Skeletal muscle tissue (tissue), 3 donors: ENCODE measurements at regions not wholly inside any gene's neighbourhood (a gene's known extent, or its start where the extent isn't known, plus 50 kb on each side); places are given as distances from the start of the nearest gene placed in this dataset.

ENCODE experiments used
- H3K27ac ChIP-seq: one replicate; pipeline ENCODE4 v1.7.0; 2013; ENCODE audit warnings: mild to moderate bottlenecking, low read depth, low read length, inconsistent platforms
- H3K27me3 ChIP-seq, 3 donors: one replicate each; pipeline ENCODE4 v1.7.0; 2013; ENCODE audit warnings: low read length in 3 of 3; ENCODE audit not compliant: control insufficient read depth in 3 of 3, insufficient read depth in 3 of 3
- H3K36me3 ChIP-seq, 3 donors: one replicate each; pipeline ENCODE4 v1.7.0; 2013; ENCODE audit warnings: low read length in 3 of 3; ENCODE audit not compliant: control insufficient read depth in 3 of 3, insufficient read depth in 3 of 3
- H3K4me1 ChIP-seq, 3 donors: one replicate each; pipeline ENCODE4 v1.7.0; 2013; ENCODE audit warnings: low read length in 3 of 3, mild to moderate bottlenecking in 3 of 3; ENCODE audit not compliant: control insufficient read depth in 3 of 3, insufficient read depth in 3 of 3
- H3K4me3 ChIP-seq, 3 donors: one replicate each; pipeline ENCODE4 v1.7.0; 2013; ENCODE audit warnings: low read length in 3 of 3
- H3K9ac ChIP-seq, 3 donors: one replicate each; pipeline ENCODE4 v1.7.0; 2013; ENCODE audit warnings: low read length in 3 of 3, mild to moderate bottlenecking in 3 of 3, moderate library complexity in 2 of 3, low read depth in 1 of 3
- H3K9me3 ChIP-seq, 3 donors: one replicate each; pipeline ENCODE4 v1.7.0; 2013; ENCODE audit warnings: low read length in 3 of 3; ENCODE audit not compliant: control insufficient read depth in 3 of 3
- donor health status: Osteomylitis.

GRCh38 chr2:82599021-82599420 is 1860.1 kb downstream of the SUCLG1 start:
- H3K4me3 ChIP-seq: no peak overlapping the region
- no peak overlapping the region for H3K27ac ChIP-seq
- H3K9me3 ChIP-seq: no peaks in the 10 kb centered on the region
- H3K9ac ChIP-seq: no peak overlapping the region
- H3K27me3 ChIP-seq: no peaks in the 10 kb centered on the region
- H3K36me3 ChIP-seq: no peaks in the 10 kb centered on the region
- H3K4me1 ChIP-seq: no peaks in the 10 kb centered on the region

- Histone ChIP-seq H3K9me3 (no peaks in the 10 kb centered on the region), H3K4me3 (no peak overlapping the region), H3K4me1 (no peaks in the 10 kb centered on the region), H3K36me3 (no peaks in the 10 kb centered on the region), H3K27me3 (no peaks in the 10 kb centered on the region), H3K9ac (no peak overlapping the region), H3K27ac (no peak overlapping the region)
These were observed 1862.5 kb downstream of the SUCLG1 start for GRCh38 chr2:82596581-82596980.

- H3K36me3 ChIP-seq: no peaks in the 10 kb centered on the region
- H3K4me3 ChIP-seq: no peak overlapping the region
- H3K9me3 ChIP-seq: no peaks in the 10 kb centered on the region
- H3K27me3 ChIP-seq: no peaks in the 10 kb centered on the region
- no peak overlapping the region for H3K9ac ChIP-seq
- H3K27ac ChIP-seq: no peak overlapping the region
- no peaks in the 10 kb centered on the region for H3K4me1 ChIP-seq
These were observed 1867.4 kb downstream of the SUCLG1 start for GRCh38 chr2:82591718-82592117.

GRCh38 chr2:82576656-82577055 is 1882.4 kb downstream of the SUCLG1 start:
- H3K4me1 ChIP-seq: no peaks in the 10 kb centered on the region
- H3K9me3 ChIP-seq: no peaks in the 10 kb centered on the region
- no peaks in the 10 kb centered on the region for H3K36me3 ChIP-seq
- H3K9ac ChIP-seq: no peak overlapping the region
- no peaks in the 10 kb centered on the region for H3K27me3 ChIP-seq
- no peak overlapping the region for H3K4me3 ChIP-seq
- no peak overlapping the region for H3K27ac ChIP-seq

GRCh38 chr2:82539280-82539621 is 1919.8 kb downstream of the SUCLG1 start:
- H3K4me1 ChIP-seq: peaks cover 0 to 5% (median 0%) of the 10 kb centered on the region in 3 donors
- no peak overlapping the region for H3K27ac ChIP-seq
- no peak overlapping the region for H3K4me3 ChIP-seq
- no peak overlapping the region for H3K9ac ChIP-seq
- H3K27me3 ChIP-seq: no peaks in the 10 kb centered on the region
- H3K9me3 ChIP-seq: no peaks in the 10 kb centered on the region
- H3K36me3 ChIP-seq: no peaks in the 10 kb centered on the region

- Histone ChIP-seq H3K27me3 (no peaks in the 10 kb centered on the region), H3K4me1 (peaks cover 0 to 5% (median 0%) of the 10 kb centered on the region in 3 donors), H3K9ac (no peak overlapping the region), H3K27ac (no peak overlapping the region), H3K9me3 (no peaks in the 10 kb centered on the region), H3K4me3 (peak overlapping the region in 1 of 3 donors; percentile 44), H3K36me3 (no peaks in the 10 kb centered on the region)
These were observed 1920.3 kb downstream of the SUCLG1 start for GRCh38 chr2:82538590-82539279.

GRCh38 chr2:82528288-82528687 is 1930.8 kb downstream of the SUCLG1 start:
- Histone ChIP-seq H3K27me3 (no peaks in the 10 kb centered on the region), H3K4me3 (no peak overlapping the region), H3K4me1 (no peaks in the 10 kb centered on the region), H3K9ac (no peak overlapping the region), H3K36me3 (no peaks in the 10 kb centered on the region), H3K27ac (no peak overlapping the region), H3K9me3 (no peaks in the 10 kb centered on the region)

GRCh38 chr2:82527124-82527523 is 1932.0 kb downstream of the SUCLG1 start:
- Histone ChIP-seq H3K4me1 (no peaks in the 10 kb centered on the region), H3K4me3 (no peak overlapping the region), H3K27me3 (no peaks in the 10 kb centered on the region), H3K36me3 (no peaks in the 10 kb centered on the region), H3K9ac (no peak overlapping the region), H3K27ac (no peak overlapping the region), H3K9me3 (no peaks in the 10 kb centered on the region)

- H3K9ac ChIP-seq: no peak overlapping the region
- H3K27me3 ChIP-seq: no peaks in the 10 kb centered on the region
- no peaks in the 10 kb centered on the region for H3K9me3 ChIP-seq
- H3K36me3 ChIP-seq: no peaks in the 10 kb centered on the region
- no peak overlapping the region for H3K27ac ChIP-seq
- H3K4me1 ChIP-seq: no peaks in the 10 kb centered on the region
- no peak overlapping the region for H3K4me3 ChIP-seq
These were observed 1932.8 kb downstream of the SUCLG1 start for GRCh38 chr2:82526277-82526676.

GRCh38 chr2:82525744-82526143 is 1933.3 kb downstream of the SUCLG1 start:
- Histone ChIP-seq H3K9ac (no peak overlapping the region), H3K4me1 (no peaks in the 10 kb centered on the region), H3K4me3 (no peak overlapping the region), H3K36me3 (no peaks in the 10 kb centered on the region), H3K9me3 (no peaks in the 10 kb centered on the region), H3K27ac (no peak overlapping the region), H3K27me3 (no peaks in the 10 kb centered on the region)
